WTC11 (cell line): ENCODE measurements at regions not wholly inside any gene's neighbourhood (a gene's known extent, or its start where the extent isn't known, plus 50 kb on each side); places are given as distances from the start of the nearest gene placed in this dataset.

Experiments
- ATAC-seq: fragments of 200-7000 bp; cut with Tn5 transposase; 2 replicates; pipeline ENCODE4 v1.10.0; 2021; ENCODE audit warnings: mild to moderate bottlenecking, moderate library complexity
- CTCF ChIA-PET: fragments of 300-600 bp; sonication (Branson Sonifier 250); formaldehyde crosslinking; loops from one replicate; lab custom pipeline; 2021; ENCODE audit warnings: antibody characterized with exemption; lab: Charles Lee
- POLR2A ChIA-PET: fragments of 350-600 bp; sonication (Branson Sonifier 250); formaldehyde crosslinking; loops from one replicate; lab custom pipeline; 2021; ENCODE audit warnings: antibody characterized with exemption; lab: Charles Lee
- DNase-seq: peaks from one replicate; pipeline ENCODE4 v3.0.0; 2021; ENCODE audit warnings: low spot score
- H3K27ac Mint-ChIP-seq: 2 replicates; pipeline ENCODE4 v1.8.0; 2021; ENCODE audit warnings: mixed read lengths
- H3K27me3 Mint-ChIP-seq: 2 replicates; pipeline ENCODE4 v1.8.0; 2021; ENCODE audit warnings: low read depth, mild to moderate bottlenecking, moderate library complexity, mixed read lengths
- H3K36me3 Mint-ChIP-seq: 2 replicates; pipeline ENCODE4 v1.8.0; 2021; ENCODE audit warnings: mixed read lengths
- H3K4me1 Mint-ChIP-seq: 2 replicates; pipeline ENCODE4 v1.8.0; 2022; ENCODE audit warnings: mixed read lengths
- H3K4me3 Mint-ChIP-seq: 2 replicates; pipeline ENCODE4 v1.8.0; 2021; ENCODE audit warnings: mild to moderate bottlenecking, moderate library complexity, mixed read lengths
- H3K9me3 Mint-ChIP-seq: 2 replicates; pipeline ENCODE4 v1.8.0; 2021; ENCODE audit warnings: mixed read lengths
- ATF1 ChIP-seq: sonication (generic); formaldehyde crosslinking; IDR thresholded peaks from 2 replicates; pipeline ENCODE4 v1.8.1; 2023; ENCODE audit warnings: mild to moderate bottlenecking, moderate library complexity, missing genetic modification reagents
- CBFB ChIP-seq: sonication (generic); formaldehyde crosslinking; IDR thresholded peaks from 2 replicates; pipeline ENCODE4 v1.8.1; 2022; ENCODE audit warnings: mild to moderate bottlenecking, low read depth, missing genetic modification reagents
- CREM ChIP-seq: sonication (generic); formaldehyde crosslinking; IDR thresholded peaks from 2 replicates; pipeline ENCODE4 v1.8.1; 2022; ENCODE audit warnings: mild to moderate bottlenecking, missing genetic modification reagents, moderate library complexity
- FOXJ3 ChIP-seq: sonication (generic); formaldehyde crosslinking; IDR thresholded peaks from 2 replicates; pipeline ENCODE4 v1.9.0; 2021; ENCODE audit warnings: missing genetic modification reagents, mild to moderate bottlenecking, borderline replicate concordance
- FOXP1 ChIP-seq: sonication (generic); formaldehyde crosslinking; IDR thresholded peaks from 2 replicates; pipeline ENCODE4 v1.8.0; 2022; ENCODE audit warnings: missing genetic modification reagents, mild to moderate bottlenecking, moderate library complexity, borderline replicate concordance
- GABPB1 ChIP-seq: sonication (generic); formaldehyde crosslinking; IDR thresholded peaks from 2 replicates; pipeline ENCODE4 v1.8.1; 2023; ENCODE audit warnings: mild to moderate bottlenecking, missing genetic modification reagents
- GRHL2 ChIP-seq: fragments of 250-450 bp; sonication (Bioruptor Pico); IDR thresholded peaks from 2 replicates; pipeline ENCODE4 v1.8.0; 2022; ENCODE audit warnings: mild to moderate bottlenecking, moderate library complexity; ENCODE audit not compliant: insufficient replicate concordance, severe bottlenecking
- GTF2I ChIP-seq: fragments of 250-450 bp; sonication (Bioruptor Pico); conservative IDR thresholded peaks from 2 replicates; pipeline ENCODE4 v1.4.0; 2021; ENCODE audit warnings: mild to moderate bottlenecking
- HMGA2 ChIP-seq: fragments of 250-450 bp; sonication (Bioruptor Pico); IDR thresholded peaks from 2 replicates; pipeline ENCODE4 v1.4.0; 2021; ENCODE audit warnings: mild to moderate bottlenecking, moderate library complexity
- JUN ChIP-seq: sonication (generic); formaldehyde crosslinking; IDR thresholded peaks from 2 replicates; pipeline ENCODE4 v1.8.0; 2023; ENCODE audit warnings: mild to moderate bottlenecking, missing genetic modification reagents
- KAT7 ChIP-seq: sonication (generic); formaldehyde crosslinking; IDR thresholded peaks from 2 replicates; pipeline ENCODE4 v1.8.1; 2023; ENCODE audit warnings: missing genetic modification reagents, mild to moderate bottlenecking, borderline replicate concordance
- MXD4 ChIP-seq: fragments of 250-450 bp; sonication (Bioruptor Pico); IDR thresholded peaks from 2 replicates; pipeline ENCODE4 v1.8.0; 2021; ENCODE audit warnings: mild to moderate bottlenecking, moderate library complexity, borderline replicate concordance
- NR2C2 ChIP-seq: sonication (generic); formaldehyde crosslinking; IDR thresholded peaks from 2 replicates; pipeline ENCODE4 v1.8.0; 2022; ENCODE audit warnings: mild to moderate bottlenecking, missing genetic modification reagents
- RELA ChIP-seq: sonication (generic); formaldehyde crosslinking; IDR thresholded peaks from 2 replicates; pipeline ENCODE4 v1.8.1; 2022; ENCODE audit warnings: missing genetic modification reagents, mild to moderate bottlenecking, borderline replicate concordance
- SP1 ChIP-seq: sonication (generic); formaldehyde crosslinking; conservative IDR thresholded peaks from 2 replicates; pipeline ENCODE4 v1.8.1; 2022; ENCODE audit warnings: missing genetic modification reagents
- ZNF138 ChIP-seq: sonication (generic); formaldehyde crosslinking; conservative IDR thresholded peaks from 2 replicates; pipeline ENCODE4 v1.8.1; 2022; ENCODE audit warnings: mild to moderate bottlenecking, moderate library complexity, missing genetic modification reagents
- ZNF232 ChIP-seq: sonication (generic); formaldehyde crosslinking; IDR thresholded peaks from 2 replicates; pipeline ENCODE4 v1.8.0; 2022; ENCODE audit warnings: mild to moderate bottlenecking, missing genetic modification reagents
- ZNF263 ChIP-seq: sonication (generic); formaldehyde crosslinking; IDR thresholded peaks from 2 replicates; pipeline ENCODE4 v1.8.1; 2022; ENCODE audit warnings: low read depth, mild to moderate bottlenecking, moderate library complexity, missing genetic modification reagents
- ZNF317 ChIP-seq: sonication (generic); formaldehyde crosslinking; IDR thresholded peaks from 2 replicates; pipeline ENCODE4 v1.8.1; 2023; ENCODE audit warnings: low read depth, mild to moderate bottlenecking, moderate library complexity, missing genetic modification reagents, borderline replicate concordance
- TF ChIP-seq, protein P1 (sequence below): sonication (generic); formaldehyde crosslinking; IDR thresholded peaks from 2 replicates; pipeline ENCODE4 v1.8.0; 2022; ENCODE audit warnings: mild to moderate bottlenecking, missing genetic modification reagents
- TF ChIP-seq, protein P2 (sequence below): fragments of 250-450 bp; sonication (Bioruptor Pico); IDR thresholded peaks from 2 replicates; pipeline ENCODE4 v1.9.0; 2021; ENCODE audit warnings: moderate library complexity, mild to moderate bottlenecking, inconsistent platforms, borderline replicate concordance
- TF ChIP-seq, protein P3 (sequence below): sonication (generic); formaldehyde crosslinking; conservative IDR thresholded peaks from 2 replicates; pipeline ENCODE4 v1.8.1; 2022; ENCODE audit warnings: mild to moderate bottlenecking, missing genetic modification reagents
- TF ChIP-seq, protein P4 (sequence below): sonication (generic); formaldehyde crosslinking; IDR thresholded peaks from 2 replicates; pipeline ENCODE4 v1.8.0; 2023; ENCODE audit warnings: missing genetic modification reagents, mild to moderate bottlenecking, borderline replicate concordance
- TF ChIP-seq, protein P5 (sequence below): fragments of 250-450 bp; sonication (Bioruptor Pico); IDR thresholded peaks from 2 replicates; pipeline ENCODE4 v1.9.0; 2021; ENCODE audit warnings: mild to moderate bottlenecking
- TF ChIP-seq, protein P6 (sequence below): sonication (generic); formaldehyde crosslinking; IDR thresholded peaks from 2 replicates; pipeline ENCODE4 v1.8.1; 2023; ENCODE audit warnings: mild to moderate bottlenecking, missing genetic modification reagents
- TF ChIP-seq, protein P7 (sequence below): sonication (generic); formaldehyde crosslinking; IDR thresholded peaks from 2 replicates; pipeline ENCODE4 v1.8.1; 2022; ENCODE audit warnings: missing genetic modification reagents, borderline replicate concordance
- TF ChIP-seq, protein P8 (sequence below): sonication (generic); formaldehyde crosslinking; IDR thresholded peaks from 2 replicates; pipeline ENCODE4 v1.8.0; 2023; ENCODE audit warnings: missing genetic modification reagents

DNA sequence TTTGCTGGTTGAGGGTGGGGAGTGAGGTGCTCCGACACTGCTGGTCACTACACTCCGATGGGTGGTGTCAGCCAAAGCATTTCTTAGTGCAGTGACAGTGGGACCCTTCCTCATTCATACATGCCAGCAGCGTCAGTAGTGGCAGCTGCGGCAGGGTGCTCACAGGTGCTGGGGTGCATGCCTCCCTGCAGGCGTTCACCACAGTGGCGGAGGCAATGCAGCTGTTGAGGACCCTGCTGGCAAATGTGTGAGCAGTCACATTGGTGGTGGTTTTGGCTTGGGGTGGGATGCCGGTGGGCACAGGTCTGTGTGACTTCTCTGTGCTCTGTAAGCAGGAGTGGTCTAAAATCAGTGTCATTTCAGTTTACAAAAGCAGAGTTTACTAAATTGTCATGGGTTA lies 464.6 kb downstream of the FUT8 start:
- no peaks in the 10 kb centered on the region; the same call in 1 of the 2 replicates for H3K27me3 Mint-ChIP-seq
- ATAC-seq: no peak
- POLR2A ChIA-PET: no interaction called here
- H3K4me3 Mint-ChIP-seq: no peak overlapping the region
- peaks cover 15% of the 10 kb centered on the region for H3K9me3 Mint-ChIP-seq
- no peak for TF ChIP-seq CREM (CRISPR knock-in tag)
- TF ChIP-seq, protein P1, sequence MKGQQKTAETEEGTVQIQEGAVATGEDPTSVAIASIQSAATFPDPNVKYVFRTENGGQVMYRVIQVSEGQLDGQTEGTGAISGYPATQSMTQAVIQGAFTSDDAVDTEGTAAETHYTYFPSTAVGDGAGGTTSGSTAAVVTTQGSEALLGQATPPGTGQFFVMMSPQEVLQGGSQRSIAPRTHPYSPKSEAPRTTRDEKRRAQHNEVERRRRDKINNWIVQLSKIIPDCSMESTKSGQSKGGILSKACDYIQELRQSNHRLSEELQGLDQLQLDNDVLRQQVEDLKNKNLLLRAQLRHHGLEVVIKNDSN (CRISPR knock-in tag): no peak
- TF ChIP-seq GABPB1 (CRISPR knock-in tag): no peak
- TF ChIP-seq, protein P2, sequence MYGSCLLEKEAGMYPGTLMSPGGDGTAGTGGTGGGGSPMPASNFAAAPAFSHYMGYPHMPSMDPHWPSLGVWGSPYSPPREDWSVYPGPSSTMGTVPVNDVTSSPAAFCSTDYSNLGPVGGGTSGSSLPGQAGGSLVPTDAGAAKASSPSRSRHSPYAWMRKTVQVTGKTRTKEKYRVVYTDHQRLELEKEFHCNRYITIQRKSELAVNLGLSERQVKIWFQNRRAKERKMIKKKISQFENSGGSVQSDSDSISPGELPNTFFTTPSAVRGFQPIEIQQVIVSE (CRISPR knock-in tag): no peak
- TF ChIP-seq, protein P3, sequence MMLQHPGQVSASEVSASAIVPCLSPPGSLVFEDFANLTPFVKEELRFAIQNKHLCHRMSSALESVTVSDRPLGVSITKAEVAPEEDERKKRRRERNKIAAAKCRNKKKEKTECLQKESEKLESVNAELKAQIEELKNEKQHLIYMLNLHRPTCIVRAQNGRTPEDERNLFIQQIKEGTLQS (CRISPR knock-in tag): no peak
- no peak for TF ChIP-seq ZNF263
- TF ChIP-seq, protein P4, sequence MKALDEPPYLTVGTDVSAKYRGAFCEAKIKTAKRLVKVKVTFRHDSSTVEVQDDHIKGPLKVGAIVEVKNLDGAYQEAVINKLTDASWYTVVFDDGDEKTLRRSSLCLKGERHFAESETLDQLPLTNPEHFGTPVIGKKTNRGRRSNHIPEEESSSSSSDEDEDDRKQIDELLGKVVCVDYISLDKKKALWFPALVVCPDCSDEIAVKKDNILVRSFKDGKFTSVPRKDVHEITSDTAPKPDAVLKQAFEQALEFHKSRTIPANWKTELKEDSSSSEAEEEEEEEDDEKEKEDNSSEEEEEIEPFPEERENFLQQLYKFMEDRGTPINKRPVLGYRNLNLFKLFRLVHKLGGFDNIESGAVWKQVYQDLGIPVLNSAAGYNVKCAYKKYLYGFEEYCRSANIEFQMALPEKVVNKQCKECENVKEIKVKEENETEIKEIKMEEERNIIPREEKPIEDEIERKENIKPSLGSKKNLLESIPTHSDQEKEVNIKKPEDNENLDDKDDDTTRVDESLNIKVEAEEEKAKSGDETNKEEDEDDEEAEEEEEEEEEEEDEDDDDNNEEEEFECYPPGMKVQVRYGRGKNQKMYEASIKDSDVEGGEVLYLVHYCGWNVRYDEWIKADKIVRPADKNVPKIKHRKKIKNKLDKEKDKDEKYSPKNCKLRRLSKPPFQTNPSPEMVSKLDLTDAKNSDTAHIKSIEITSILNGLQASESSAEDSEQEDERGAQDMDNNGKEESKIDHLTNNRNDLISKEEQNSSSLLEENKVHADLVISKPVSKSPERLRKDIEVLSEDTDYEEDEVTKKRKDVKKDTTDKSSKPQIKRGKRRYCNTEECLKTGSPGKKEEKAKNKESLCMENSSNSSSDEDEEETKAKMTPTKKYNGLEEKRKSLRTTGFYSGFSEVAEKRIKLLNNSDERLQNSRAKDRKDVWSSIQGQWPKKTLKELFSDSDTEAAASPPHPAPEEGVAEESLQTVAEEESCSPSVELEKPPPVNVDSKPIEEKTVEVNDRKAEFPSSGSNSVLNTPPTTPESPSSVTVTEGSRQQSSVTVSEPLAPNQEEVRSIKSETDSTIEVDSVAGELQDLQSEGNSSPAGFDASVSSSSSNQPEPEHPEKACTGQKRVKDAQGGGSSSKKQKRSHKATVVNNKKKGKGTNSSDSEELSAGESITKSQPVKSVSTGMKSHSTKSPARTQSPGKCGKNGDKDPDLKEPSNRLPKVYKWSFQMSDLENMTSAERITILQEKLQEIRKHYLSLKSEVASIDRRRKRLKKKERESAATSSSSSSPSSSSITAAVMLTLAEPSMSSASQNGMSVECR (CRISPR knock-in tag): no peak
- no peak for TF ChIP-seq CBFB (CRISPR knock-in tag)
- TF ChIP-seq MXD4 (CRISPR knock-in tag): no peak
- TF ChIP-seq KAT7 (CRISPR knock-in tag): no peak
- TF ChIP-seq ZNF232: no peak
- TF ChIP-seq ATF1 (CRISPR knock-in tag): no peak
- TF ChIP-seq, all 79 proteins: peak for 0
- Mint-ChIP-seq H3K27ac (no peak overlapping the region), H3K4me1 (no peaks in the 10 kb centered on the region), H3K36me3 (no peaks in the 10 kb centered on the region)
- DNase-seq: no peak
- CTCF ChIA-PET: no interaction called here

DNA sequence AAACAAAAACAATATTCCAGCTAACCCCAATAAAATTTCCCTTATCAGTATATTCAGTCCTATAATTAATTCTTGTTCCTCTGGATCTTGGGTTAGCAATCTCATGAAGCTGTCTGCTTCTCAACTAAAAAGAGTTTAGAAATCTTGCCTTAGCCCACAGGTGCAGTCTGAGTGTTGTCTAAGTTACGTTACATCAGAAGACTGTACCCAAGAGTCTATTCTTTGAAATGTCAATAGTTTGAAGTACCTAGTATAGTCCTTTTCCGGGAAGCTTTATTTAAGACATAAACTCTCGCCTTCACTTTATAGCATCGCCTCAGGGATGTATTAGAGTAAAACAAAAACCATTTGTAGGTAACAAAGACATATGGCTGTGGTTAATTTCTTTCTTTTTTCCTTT lies 465.1 kb downstream of the FUT8 start:
- POLR2A ChIA-PET: no interaction called here
- Mint-ChIP-seq H3K9me3 (peaks cover 17% of the 10 kb centered on the region), H3K4me3 (no peak overlapping the region), H3K27me3 (no peaks in the 10 kb centered on the region; the same call in 1 of the 2 replicates), H3K4me1 (no peaks in the 10 kb centered on the region), H3K27ac (no peak overlapping the region), H3K36me3 (no peaks in the 10 kb centered on the region)
- DNase-seq (no peak), ATAC-seq (no peak)
- CTCF ChIA-PET: no interaction called here
- TF ChIP-seq, protein P5, sequence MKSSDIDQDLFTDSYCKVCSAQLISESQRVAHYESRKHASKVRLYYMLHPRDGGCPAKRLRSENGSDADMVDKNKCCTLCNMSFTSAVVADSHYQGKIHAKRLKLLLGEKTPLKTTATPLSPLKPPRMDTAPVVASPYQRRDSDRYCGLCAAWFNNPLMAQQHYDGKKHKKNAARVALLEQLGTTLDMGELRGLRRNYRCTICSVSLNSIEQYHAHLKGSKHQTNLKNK: no peak
- no peak for TF ChIP-seq RELA (CRISPR knock-in tag)
- TF ChIP-seq ZNF138 (CRISPR knock-in tag): no peak
- TF ChIP-seq FOXP1: no peak
- no peak for TF ChIP-seq FOXJ3 (CRISPR knock-in tag)
- no peak for TF ChIP-seq JUN (CRISPR knock-in tag)
- TF ChIP-seq ZNF317: no peak
- TF ChIP-seq, protein P6, sequence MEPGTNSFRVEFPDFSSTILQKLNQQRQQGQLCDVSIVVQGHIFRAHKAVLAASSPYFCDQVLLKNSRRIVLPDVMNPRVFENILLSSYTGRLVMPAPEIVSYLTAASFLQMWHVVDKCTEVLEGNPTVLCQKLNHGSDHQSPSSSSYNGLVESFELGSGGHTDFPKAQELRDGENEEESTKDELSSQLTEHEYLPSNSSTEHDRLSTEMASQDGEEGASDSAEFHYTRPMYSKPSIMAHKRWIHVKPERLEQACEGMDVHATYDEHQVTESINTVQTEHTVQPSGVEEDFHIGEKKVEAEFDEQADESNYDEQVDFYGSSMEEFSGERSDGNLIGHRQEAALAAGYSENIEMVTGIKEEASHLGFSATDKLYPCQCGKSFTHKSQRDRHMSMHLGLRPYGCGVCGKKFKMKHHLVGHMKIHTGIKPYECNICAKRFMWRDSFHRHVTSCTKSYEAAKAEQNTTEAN (CRISPR knock-in tag): no peak
- TF ChIP-seq HMGA2 (CRISPR knock-in tag): no peak
- TF ChIP-seq, protein P7, sequence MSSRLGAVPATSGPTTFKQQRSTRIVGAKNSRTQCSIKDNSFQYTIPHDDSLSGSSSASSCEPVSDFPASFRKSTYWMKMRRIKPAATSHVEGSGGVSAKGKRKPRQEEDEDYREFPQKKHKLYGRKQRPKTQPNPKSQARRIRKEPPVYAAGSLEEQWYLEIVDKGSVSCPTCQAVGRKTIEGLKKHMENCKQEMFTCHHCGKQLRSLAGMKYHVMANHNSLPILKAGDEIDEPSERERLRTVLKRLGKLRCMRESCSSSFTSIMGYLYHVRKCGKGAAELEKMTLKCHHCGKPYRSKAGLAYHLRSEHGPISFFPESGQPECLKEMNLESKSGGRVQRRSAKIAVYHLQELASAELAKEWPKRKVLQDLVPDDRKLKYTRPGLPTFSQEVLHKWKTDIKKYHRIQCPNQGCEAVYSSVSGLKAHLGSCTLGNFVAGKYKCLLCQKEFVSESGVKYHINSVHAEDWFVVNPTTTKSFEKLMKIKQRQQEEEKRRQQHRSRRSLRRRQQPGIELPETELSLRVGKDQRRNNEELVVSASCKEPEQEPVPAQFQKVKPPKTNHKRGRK (CRISPR knock-in tag): no peak
- no peak for TF ChIP-seq GRHL2
- no peak for TF ChIP-seq NR2C2 (CRISPR knock-in tag)
- no peak for TF ChIP-seq GTF2I
- TF ChIP-seq ATF1 (CRISPR knock-in tag): no peak
- no peak for TF ChIP-seq SP1 (CRISPR knock-in tag)
- TF ChIP-seq, protein P8, sequence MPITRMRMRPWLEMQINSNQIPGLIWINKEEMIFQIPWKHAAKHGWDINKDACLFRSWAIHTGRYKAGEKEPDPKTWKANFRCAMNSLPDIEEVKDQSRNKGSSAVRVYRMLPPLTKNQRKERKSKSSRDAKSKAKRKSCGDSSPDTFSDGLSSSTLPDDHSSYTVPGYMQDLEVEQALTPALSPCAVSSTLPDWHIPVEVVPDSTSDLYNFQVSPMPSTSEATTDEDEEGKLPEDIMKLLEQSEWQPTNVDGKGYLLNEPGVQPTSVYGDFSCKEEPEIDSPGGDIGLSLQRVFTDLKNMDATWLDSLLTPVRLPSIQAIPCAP (CRISPR knock-in tag): no peak
